Lung (tissue), 11 donors: ENCODE measurements at regions not wholly inside any gene's neighbourhood (a gene's known extent, or its start where the extent isn't known, plus 50 kb on each side); places are given as distances from the start of the nearest gene placed in this dataset.

Experiments used
- ATAC-seq: fragments of 200-7000 bp; cut with Tn5 transposase; one replicate; pipeline ENCODE4 v1.9.1; 2020; ENCODE audit warnings: moderate number of reproducible peaks; ENCODE audit not compliant: insufficient read depth, low FRiP score
- DNase-seq, 3 donors: peaks; one replicate each; pipeline ENCODE4 v3.0.0-alpha.2; 2013 to 2017
- H3K27ac ChIP-seq, 2 donors: one replicate each; pipeline ENCODE4 v1.5.1; 2013; ENCODE audit warnings: mild to moderate bottlenecking in 2 of 2, moderate library complexity in 2 of 2, control low read depth in 1 of 2, inconsistent platforms in 1 of 2, low read depth in 1 of 2, low read length in 1 of 2
- H3K27me3 ChIP-seq, 3 donors: one replicate each; pipeline ENCODE4 v1.5.1; 2013; ENCODE audit warnings: low read length in 2 of 3; ENCODE audit not compliant: control insufficient read depth in 3 of 3, insufficient read depth in 3 of 3
- H3K36me3 ChIP-seq, 4 donors: one replicate each; pipeline ENCODE4 v1.5.1; 2013; ENCODE audit warnings: low read length in 4 of 4, mild to moderate bottlenecking in 1 of 4, moderate library complexity in 1 of 4; ENCODE audit not compliant: control insufficient read depth in 4 of 4, insufficient read depth in 4 of 4
- H3K4me1 ChIP-seq, 5 donors: one replicate each; pipeline ENCODE4 v1.5.1; 2013; ENCODE audit warnings: low read length in 5 of 5, mild to moderate bottlenecking in 2 of 5, moderate library complexity in 1 of 5; ENCODE audit not compliant: control insufficient read depth in 5 of 5, insufficient read depth in 5 of 5
- H3K4me3 ChIP-seq: one replicate; pipeline ENCODE4 v1.5.1; 2013; ENCODE audit warnings: mild to moderate bottlenecking, control low read depth, moderate library complexity
- H3K9ac ChIP-seq, 2 donors: one replicate each; pipeline ENCODE4 v1.5.1; 2013; ENCODE audit warnings: low read length in 2 of 2, control low read depth in 1 of 2; ENCODE audit not compliant: insufficient read depth in 1 of 2
- H3K9me3 ChIP-seq, 4 donors: one replicate each; pipeline ENCODE4 v1.5.1; 2013; ENCODE audit warnings: low read length in 3 of 4, mild to moderate bottlenecking in 1 of 4, moderate library complexity in 1 of 4; ENCODE audit not compliant: control insufficient read depth in 4 of 4, insufficient read depth in 3 of 4
- CTCF ChIP-seq: IDR thresholded peaks from 2 replicates; pipeline ENCODE4 v1.5.1; 2012; ENCODE audit warnings: mild to moderate bottlenecking; ENCODE audit errors: control extremely low read depth, extremely low read depth
- WGBS, 2 donors: extraction: QIAGEN DNeasy Blood & Tissue Kit; methylation state at CpG; one replicate each; pipeline ENCODE4 v1.1.7; 2013; 5-methylcytosine and 5-hydroxymethylcytosine counted together
- donor health status: control.
- donor health status: control.
- donor health status: Bipolar disorder and iron deficiency.
- donor health status: healthy.
- donor health status: DM: yes; HTN: yes; CAD: no.

GRCh38 chr2:13003500-13003899 is 286.8 kb downstream of the TRIB2 start:
- DNase-seq, result no peak
- H3K4me1 ChIP-seq, result peaks cover 0 to 61% (median 11%) of the 10 kb centered on the region in 5 donors
- no peak for TF ChIP-seq CTCF
- H3K27me3 ChIP-seq, result no peaks in the 10 kb centered on the region
- WGBS, 2 donors, result 60 to 64% methylated on average over 2 of the region's 2 CpGs
- no peak for ATAC-seq
- no peaks in the 10 kb centered on the region for H3K9me3 ChIP-seq
- H3K9ac ChIP-seq, result no peak overlapping the region
- H3K27ac ChIP-seq, result no peak overlapping the region
- no peak overlapping the region for H3K4me3 ChIP-seq
- H3K36me3 ChIP-seq, result no peaks in the 10 kb centered on the region

- H3K4me3 ChIP-seq, result no peak overlapping the region
- H3K27me3 ChIP-seq, result no peaks in the 10 kb centered on the region
- H3K9me3 ChIP-seq, result no peaks in the 10 kb centered on the region
- H3K36me3 ChIP-seq, result no peaks in the 10 kb centered on the region
- peaks cover 0 to 55% (median 8%) of the 10 kb centered on the region in 5 donors for H3K4me1 ChIP-seq
- no peak overlapping the region for H3K27ac ChIP-seq
- 82 to 88% methylated on average over 2 of the region's 2 CpGs for WGBS, 2 donors
- ATAC-seq (no peak), DNase-seq (no peak)
- TF ChIP-seq CTCF, result no peak
- H3K9ac ChIP-seq, result no peak overlapping the region
Measured at GRCh38 chr2:13005048-13005447, 288.3 kb downstream of the TRIB2 start.

- Histone ChIP-seq H3K27me3 (no peaks in the 10 kb centered on the region), H3K27ac (peak overlapping the region in 1 of 2 donors; percentile 12), H3K9me3 (peaks cover 0 to 2% (median 0%) of the 10 kb centered on the region in 4 donors), H3K36me3 (no peaks in the 10 kb centered on the region), H3K4me1 (peaks cover 0 to 47% (median 8%) of the 10 kb centered on the region in 5 donors), H3K9ac (no peak overlapping the region), H3K4me3 (no peak overlapping the region)
- ATAC-seq, result no peak
- 65 to 72% methylated on average over 7 of the region's 7 CpGs for WGBS, 2 donors
- TF ChIP-seq CTCF, result no peak
- peak in 2 of 3 donors; percentile 68 to 69 for DNase-seq
Measured at GRCh38 chr2:13005761-13006335, 289.1 kb downstream of the TRIB2 start.

- ATAC-seq, result no peak
- Histone ChIP-seq H3K4me1 (peaks cover 0 to 43% (median 7%) of the 10 kb centered on the region in 5 donors), H3K9ac (no peak overlapping the region), H3K9me3 (peaks cover 0 to 2% (median 0%) of the 10 kb centered on the region in 4 donors), H3K4me3 (no peak overlapping the region), H3K27ac (no peak overlapping the region), H3K27me3 (no peaks in the 10 kb centered on the region), H3K36me3 (no peaks in the 10 kb centered on the region)
- WGBS, 2 donors, result 65 to 75% methylated on average over 4 of the region's 4 CpGs
- no peak for DNase-seq
- no peak for TF ChIP-seq CTCF
Measured at GRCh38 chr2:13006426-13006825, 289.7 kb downstream of the TRIB2 start.
